CD4-positive, alpha-beta T cell (primary cell): ENCODE measurements at regions not wholly inside any gene's neighbourhood (a gene's known extent, or its start where the extent isn't known, plus 50 kb on each side); places are given as distances from the start of the nearest gene placed in this dataset.

Experiments used
- ATAC-seq: fragments of 200-7000 bp; cut with Tn5 transposase; one replicate; pipeline ENCODE4 v1.10.0; 2022; ENCODE audit warnings: mild to moderate bottlenecking; ENCODE audit not compliant: poor library complexity
- CTCF ChIA-PET: fragments of 350-600 bp; sonication (Branson Sonifier 250); formaldehyde crosslinking; loops from one replicate; lab custom pipeline; 2021; ENCODE audit warnings: antibody characterized with exemption, inconsistent platforms; lab: Charles Lee
- POLR2A ChIA-PET: fragments of 350-600 bp; sonication (Branson Sonifier 250); formaldehyde crosslinking; loops from one replicate; lab custom pipeline; 2021; ENCODE audit warnings: antibody characterized with exemption, inconsistent platforms; lab: Charles Lee
- DNase-seq, 14 experiments: peaks; one replicate each; pipeline ENCODE4 v3.0.0-alpha.2; 2013 to 2020; ENCODE audit warnings: mixed read lengths in 2 of 14
- H3K27ac ChIP-seq, 2 donors: one replicate each; pipeline versions ENCODE4 v1.5.1 to v1.7.0; 2013; ENCODE audit warnings: low read length in 2 of 2, low read depth in 1 of 2, mild to moderate bottlenecking in 1 of 2
- H3K27me3 ChIP-seq, 2 experiments: 1 replicate in 1 of 2; 2 replicates in 1 of 2; pipeline versions ENCODE4 v1.6.1 to v1.7.0; 2013; ENCODE audit warnings: low read length in 2 of 2, control low read depth in 1 of 2, mild to moderate bottlenecking in 1 of 2, moderate library complexity in 1 of 2; ENCODE audit not compliant: insufficient read depth in 2 of 2, control insufficient read depth in 1 of 2
- H3K36me3 ChIP-seq: one replicate; pipeline ENCODE4 v1.6.1; 2013; ENCODE audit warnings: low read length, control low read depth; ENCODE audit not compliant: insufficient read depth
- H3K4me1 ChIP-seq: one replicate; pipeline ENCODE4 v1.6.1; 2013; ENCODE audit warnings: low read length, control low read depth; ENCODE audit not compliant: insufficient read depth
- H3K4me3 ChIP-seq: one replicate; pipeline ENCODE4 v1.5.1; 2013; ENCODE audit warnings: mild to moderate bottlenecking, low read length, moderate library complexity
- H3K9me3 ChIP-seq, 2 experiments: 1 replicate in 1 of 2; 2 replicates in 1 of 2; pipeline versions ENCODE4 v1.6.1 to v1.7.0; 2013; ENCODE audit warnings: low read length in 2 of 2, mild to moderate bottlenecking in 2 of 2, control low read depth in 1 of 2, moderate library complexity in 1 of 2; ENCODE audit not compliant: control insufficient read depth in 1 of 2, insufficient read depth in 1 of 2
- H3K27ac Mint-ChIP-seq: one replicate; pipeline ENCODE4 v1.8.0; 2020; ENCODE audit warnings: mixed read lengths
- H3K27me3 Mint-ChIP-seq: one replicate; pipeline ENCODE4 v1.8.0; 2021; ENCODE audit warnings: mixed read lengths
- H3K36me3 Mint-ChIP-seq: one replicate; pipeline ENCODE4 v1.8.0; 2021; ENCODE audit warnings: low read depth, mixed read lengths
- H3K4me1 Mint-ChIP-seq: one replicate; pipeline ENCODE4 v1.8.0; 2021; ENCODE audit warnings: low read depth, mixed read lengths
- H3K4me3 Mint-ChIP-seq: one replicate; pipeline ENCODE4 v1.8.0; 2020; ENCODE audit warnings: mild to moderate bottlenecking, mixed read lengths
- H3K9me3 Mint-ChIP-seq: one replicate; pipeline ENCODE4 v1.8.0; 2020; ENCODE audit warnings: mixed read lengths
- CTCF ChIP-seq: fragments of 200-600 bp; IDR thresholded peaks from one replicate; pipeline ENCODE4 v1.8.0; 2022; ENCODE audit warnings: antibody characterized with exemption, mild to moderate bottlenecking
- intact Hi-C, 2 experiments: fragments of 100-400 bp; cut with DNase I in 1 of 2; cut with micrococcal nuclease in 1 of 2; formaldehyde crosslinking; loops; one replicate each; pipeline versions ENCODE4 v1.15.1 to v1.9.0; 2023 to 2025; cut with DNase I, micrococcal nuclease

GRCh38 chr2:41320491-41320890 is 727.3 kb upstream of the PKDCC start:
- DNase-seq (no peak), ATAC-seq (no peak)
- no peaks in the 10 kb centered on the region for H3K36me3 ChIP-seq
- intact Hi-C loops: no loop called here
- Mint-ChIP-seq H3K27ac (no peak overlapping the region), H3K4me1 (no peaks in the 10 kb centered on the region), H3K4me3 (no peak overlapping the region), H3K9me3 (peaks cover 3% of the 10 kb centered on the region), H3K27me3 (no peaks in the 10 kb centered on the region), H3K36me3 (no peaks in the 10 kb centered on the region)
- H3K27me3 ChIP-seq: no peaks in the 10 kb centered on the region
- no peak for TF ChIP-seq CTCF
- POLR2A ChIA-PET: no interaction called here
- no peak overlapping the region for H3K27ac ChIP-seq
- no peak overlapping the region for H3K4me3 ChIP-seq
- CTCF ChIA-PET: no interaction called here
- H3K9me3 ChIP-seq: no peaks in the 10 kb centered on the region
- H3K4me1 ChIP-seq: no peaks in the 10 kb centered on the region

GRCh38 chr2:41321351-41321750 is 726.5 kb upstream of the PKDCC start:
- H3K27me3 ChIP-seq: no peaks in the 10 kb centered on the region
- Mint-ChIP-seq H3K4me3 (no peak overlapping the region), H3K27ac (no peak overlapping the region), H3K9me3 (no peaks in the 10 kb centered on the region), H3K36me3 (no peaks in the 10 kb centered on the region), H3K4me1 (no peaks in the 10 kb centered on the region), H3K27me3 (no peaks in the 10 kb centered on the region)
- ChIA-PET POLR2A (no interaction called here), CTCF (no interaction called here)
- H3K36me3 ChIP-seq: no peaks in the 10 kb centered on the region
- ATAC-seq (no peak), DNase-seq (no peak)
- H3K27ac ChIP-seq: no peak overlapping the region
- no peaks in the 10 kb centered on the region for H3K4me1 ChIP-seq
- intact Hi-C loops: no loop called here
- TF ChIP-seq CTCF: no peak
- no peaks in the 10 kb centered on the region for H3K9me3 ChIP-seq
- H3K4me3 ChIP-seq: no peak overlapping the region

- no peak overlapping the region for H3K27ac Mint-ChIP-seq
- CTCF ChIA-PET: no interaction called here
- no peaks in the 10 kb centered on the region for H3K9me3 Mint-ChIP-seq
- no peaks in the 10 kb centered on the region for H3K36me3 Mint-ChIP-seq
- no peaks in the 10 kb centered on the region for H3K27me3 ChIP-seq
- DNase-seq (no peak), ATAC-seq (no peak)
- intact Hi-C loops: no loop called here
- H3K4me1 Mint-ChIP-seq: no peaks in the 10 kb centered on the region
- H3K27me3 Mint-ChIP-seq: no peaks in the 10 kb centered on the region
- no peaks in the 10 kb centered on the region for H3K4me1 ChIP-seq
- no peaks in the 10 kb centered on the region for H3K9me3 ChIP-seq
- no peak overlapping the region for H3K27ac ChIP-seq
- no peak overlapping the region for H3K4me3 ChIP-seq
- H3K4me3 Mint-ChIP-seq: no peak overlapping the region
- no peak for TF ChIP-seq CTCF
- H3K36me3 ChIP-seq: no peaks in the 10 kb centered on the region
- POLR2A ChIA-PET: no interaction called here
These were observed 721.0 kb upstream of the PKDCC start for GRCh38 chr2:41326851-41327250.
